PFSK-1 (cell line): ENCODE measurements at regions not wholly inside any gene's neighbourhood (a gene's known extent, or its start where the extent isn't known, plus 50 kb on each side); places are given as distances from the start of the nearest gene placed in this dataset.

Experiments used
- FOXP2 ChIP-seq: optimal IDR thresholded peaks from 2 replicates; pipeline ENCODE3; 2011; ENCODE audit warnings: borderline replicate concordance, control low read depth, inconsistent platforms; ENCODE audit not compliant: insufficient read depth; ENCODE audit errors: extremely low read length, extremely low read depth
- POLR2AphosphoS5 ChIP-seq: IDR thresholded peaks from 2 replicates; pipeline ENCODE4 v1.6.1; 2012; ENCODE audit warnings: low read depth, mild to moderate bottlenecking, control low read depth, low read length, moderate library complexity
- SIN3A ChIP-seq: IDR thresholded peaks from 2 replicates; pipeline ENCODE4 v1.6.1; 2012; ENCODE audit warnings: mild to moderate bottlenecking, low read length, moderate library complexity, borderline replicate concordance; ENCODE audit not compliant: insufficient read depth
- TAF1 ChIP-seq: IDR thresholded peaks from 2 replicates; pipeline ENCODE4 v1.6.1; 2012; ENCODE audit warnings: low read length, control low read depth, borderline replicate concordance; ENCODE audit not compliant: insufficient read depth
- TF ChIP-seq, protein P1 (sequence below), 2 experiments: IDR thresholded peaks; 2 replicates each; pipeline versions ENCODE4 v1.6.1 to v1.8.0; 2011 to 2012; ENCODE audit warnings: low read depth in 2 of 2, low read length in 2 of 2, control low read depth in 1 of 2, inconsistent platforms in 1 of 2, mild to moderate bottlenecking in 1 of 2, moderate library complexity in 1 of 2; ENCODE audit not compliant: insufficient read depth in 1 of 2

DNA sequence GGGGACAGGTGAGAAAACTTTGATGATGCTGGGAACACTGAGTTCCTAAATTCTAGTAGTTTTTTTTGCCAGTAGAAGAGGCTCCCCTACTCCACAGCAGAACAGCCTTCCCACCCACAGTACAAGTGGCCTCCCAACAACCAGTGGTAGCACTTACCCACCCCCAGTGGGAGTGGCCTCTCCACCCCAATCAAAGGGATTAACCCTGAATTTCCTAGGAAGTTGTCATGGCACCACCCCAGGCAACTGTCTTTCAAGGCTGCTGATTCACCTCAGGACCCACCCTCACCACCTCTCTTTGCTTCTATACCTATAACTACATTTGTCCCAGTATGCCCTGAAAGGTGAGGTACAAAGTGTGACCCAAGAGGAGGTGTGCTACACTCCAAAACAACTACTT, 81.4 kb upstream of the PRDX6 start:
- TF ChIP-seq TAF1 (no peak), FOXP2 (no peak), POLR2AphosphoS5 (no peak), SIN3A (no peak)
- TF ChIP-seq, protein P1, sequence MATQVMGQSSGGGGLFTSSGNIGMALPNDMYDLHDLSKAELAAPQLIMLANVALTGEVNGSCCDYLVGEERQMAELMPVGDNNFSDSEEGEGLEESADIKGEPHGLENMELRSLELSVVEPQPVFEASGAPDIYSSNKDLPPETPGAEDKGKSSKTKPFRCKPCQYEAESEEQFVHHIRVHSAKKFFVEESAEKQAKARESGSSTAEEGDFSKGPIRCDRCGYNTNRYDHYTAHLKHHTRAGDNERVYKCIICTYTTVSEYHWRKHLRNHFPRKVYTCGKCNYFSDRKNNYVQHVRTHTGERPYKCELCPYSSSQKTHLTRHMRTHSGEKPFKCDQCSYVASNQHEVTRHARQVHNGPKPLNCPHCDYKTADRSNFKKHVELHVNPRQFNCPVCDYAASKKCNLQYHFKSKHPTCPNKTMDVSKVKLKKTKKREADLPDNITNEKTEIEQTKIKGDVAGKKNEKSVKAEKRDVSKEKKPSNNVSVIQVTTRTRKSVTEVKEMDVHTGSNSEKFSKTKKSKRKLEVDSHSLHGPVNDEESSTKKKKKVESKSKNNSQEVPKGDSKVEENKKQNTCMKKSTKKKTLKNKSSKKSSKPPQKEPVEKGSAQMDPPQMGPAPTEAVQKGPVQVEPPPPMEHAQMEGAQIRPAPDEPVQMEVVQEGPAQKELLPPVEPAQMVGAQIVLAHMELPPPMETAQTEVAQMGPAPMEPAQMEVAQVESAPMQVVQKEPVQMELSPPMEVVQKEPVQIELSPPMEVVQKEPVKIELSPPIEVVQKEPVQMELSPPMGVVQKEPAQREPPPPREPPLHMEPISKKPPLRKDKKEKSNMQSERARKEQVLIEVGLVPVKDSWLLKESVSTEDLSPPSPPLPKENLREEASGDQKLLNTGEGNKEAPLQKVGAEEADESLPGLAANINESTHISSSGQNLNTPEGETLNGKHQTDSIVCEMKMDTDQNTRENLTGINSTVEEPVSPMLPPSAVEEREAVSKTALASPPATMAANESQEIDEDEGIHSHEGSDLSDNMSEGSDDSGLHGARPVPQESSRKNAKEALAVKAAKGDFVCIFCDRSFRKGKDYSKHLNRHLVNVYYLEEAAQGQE (IDR thresholded peaks at IDR 0.05; ENCODE audit: insufficient read depth in 1 of 2, low read depth in 2 of 2, low read length in 2 of 2) = no peak

DNA sequence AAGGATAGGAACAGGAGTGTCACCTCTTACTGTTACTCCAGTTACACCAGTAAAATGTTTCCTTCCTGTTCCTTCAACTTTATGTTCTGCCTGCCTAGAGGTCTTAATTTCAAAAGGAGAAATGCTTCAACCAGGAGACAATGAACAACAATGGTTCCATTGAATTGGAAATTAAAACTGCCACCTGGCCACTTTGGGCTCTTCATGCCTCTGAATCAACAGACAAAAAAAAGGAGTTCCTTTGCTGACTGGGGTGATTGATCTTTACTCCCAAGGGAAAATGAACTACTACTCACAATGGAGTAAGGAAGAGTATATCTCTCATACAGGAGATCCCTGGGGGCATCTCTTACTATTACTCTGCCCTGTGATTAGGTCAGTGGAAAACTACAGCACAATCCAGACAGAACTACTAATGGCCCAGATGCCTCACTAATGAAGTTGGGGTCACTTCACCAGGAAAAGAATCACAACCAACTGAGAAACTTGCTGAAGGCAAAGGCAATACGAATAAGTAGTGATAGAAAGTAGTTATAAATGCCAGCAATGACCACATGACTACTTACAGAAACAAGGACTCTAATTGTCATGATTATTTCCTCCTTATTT, 76.6 kb upstream of the PRDX6 start:
- TF ChIP-seq FOXP2 (no peak), SIN3A (no peak), TAF1 (no peak), POLR2AphosphoS5 (no peak)
- TF ChIP-seq, protein P1 (IDR thresholded peaks at IDR 0.05; ENCODE audit: insufficient read depth in 1 of 2, low read depth in 2 of 2, low read length in 2 of 2) = no peak

DNA sequence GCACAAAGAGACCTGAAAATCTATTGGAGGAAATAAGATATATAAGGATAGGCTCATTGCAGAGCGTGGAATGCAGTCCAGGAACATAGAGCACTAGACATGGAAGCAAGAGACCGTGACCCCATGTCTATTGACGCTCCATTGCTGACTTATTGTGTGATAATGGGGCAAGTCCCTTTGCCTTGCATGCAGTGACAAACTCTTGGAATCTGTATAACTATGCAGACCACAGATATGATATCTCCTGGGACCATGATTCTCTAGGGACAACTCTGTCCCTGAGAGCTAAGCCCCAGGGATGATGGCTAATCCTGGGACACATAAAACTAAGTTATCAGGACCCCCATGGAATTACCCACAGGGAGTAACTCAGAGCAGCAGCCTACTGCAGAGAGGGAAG, 73.1 kb upstream of the PRDX6 start:
- TF ChIP-seq, protein P1 (IDR thresholded peaks at IDR 0.05; ENCODE audit: insufficient read depth in 1 of 2, low read depth in 2 of 2, low read length in 2 of 2) = no peak
- TF ChIP-seq POLR2AphosphoS5 (no peak), SIN3A (no peak), FOXP2 (no peak), TAF1 (no peak)

DNA sequence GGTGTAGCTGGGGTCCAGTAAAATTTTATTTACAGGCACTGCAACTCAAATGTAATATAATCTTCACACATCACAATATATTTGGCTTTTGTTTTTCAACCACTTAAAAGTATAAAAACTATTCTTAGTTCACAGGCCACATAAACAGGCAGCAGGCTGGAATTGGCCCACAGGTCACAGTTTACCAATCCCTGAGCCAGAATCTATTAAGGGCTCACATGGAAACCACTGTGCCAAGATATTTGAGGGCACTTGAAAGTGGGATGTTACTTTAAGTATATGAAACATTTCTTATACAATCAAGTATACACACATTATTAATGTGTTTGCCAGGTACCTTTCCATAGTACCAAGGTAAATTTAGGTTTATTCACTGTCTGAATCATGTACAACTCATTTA, 71.9 kb upstream of the PRDX6 start:
- TF ChIP-seq, protein P1 (IDR thresholded peaks at IDR 0.05; ENCODE audit: insufficient read depth in 1 of 2, low read depth in 2 of 2, low read length in 2 of 2) = no peak
- TF ChIP-seq FOXP2 = no peak
- no peak for TF ChIP-seq SIN3A
- TF ChIP-seq POLR2AphosphoS5 = no peak
- no peak for TF ChIP-seq TAF1

DNA sequence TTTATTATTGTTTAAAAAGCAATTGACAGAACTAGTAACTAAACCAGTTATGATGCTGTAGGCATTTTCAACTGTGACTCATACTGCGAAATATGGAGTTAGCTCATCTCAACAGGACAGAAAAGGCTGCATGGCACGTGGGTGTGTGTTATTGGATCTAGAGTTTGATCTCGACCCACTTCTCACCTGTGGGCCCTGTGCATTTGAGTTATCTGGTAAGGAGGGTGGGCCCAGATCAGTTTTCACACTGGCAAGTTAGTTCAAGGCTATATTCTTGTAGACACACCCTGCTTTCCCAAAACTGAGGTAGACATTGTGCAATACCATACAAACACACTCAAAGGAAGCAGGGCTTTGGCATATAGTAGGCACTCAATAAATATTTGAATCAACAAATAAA, 71.3 kb upstream of the PRDX6 start:
- TF ChIP-seq FOXP2 (no peak), POLR2AphosphoS5 (no peak)
